Gastroesophageal sphincter (tissue), 4 donors: ENCODE measurements at regions not wholly inside any gene's neighbourhood (a gene's known extent, or its start where the extent isn't known, plus 50 kb on each side); places are given as distances from the start of the nearest gene placed in this dataset.
"Not testable (repeated sequence)": the region's sequence is repeated elsewhere in the genome, so short reads cannot be mapped to it uniquely, and the experiment has no call there.

Experiments used
- ATAC-seq: fragments of 150-250 bp; one replicate; pipeline ENCODE4 v1.9.1; 2016; ENCODE audit warnings: mild to moderate bottlenecking, moderate library complexity
- H3K27ac ChIP-seq, 4 donors: fragments of 200-600 bp; sonication (generic) in 3 of 4; 1 replicate in 3 of 4; 2 replicates in 1 of 4; pipeline ENCODE4 v1.5.1; 2016 to 2019
- H3K27me3 ChIP-seq: fragments of 200-600 bp; sonication (generic); one replicate; pipeline ENCODE4 v1.5.1; 2019
- H3K36me3 ChIP-seq, 2 donors: fragments of 200-600 bp; sonication (generic); one replicate each; pipeline ENCODE4 v1.5.1; 2019; ENCODE audit warnings: control low read depth in 1 of 2
- H3K4me1 ChIP-seq, 3 donors: fragments of 200-600 bp; sonication (generic); 1 replicate in 2 of 3; 2 replicates in 1 of 3; pipeline ENCODE4 v1.5.1; 2016 to 2019; ENCODE audit warnings: control low read depth in 2 of 3
- H3K4me3 ChIP-seq, 2 donors: fragments of 200-600 bp; sonication (generic); one replicate each; pipeline ENCODE4 v1.5.1; 2019; ENCODE audit warnings: mild to moderate bottlenecking in 1 of 2, moderate library complexity in 1 of 2
- H3K9me3 ChIP-seq, 3 donors: fragments of 200-600 bp; sonication (generic); one replicate each; pipeline ENCODE4 v1.5.1; 2017 to 2019; ENCODE audit warnings: control low read depth in 2 of 3
- EP300 ChIP-seq: sonication (generic); formaldehyde crosslinking; IDR thresholded peaks from one replicate; pipeline ENCODE4 v1.6.1; 2017; ENCODE audit warnings: antibody characterized with exemption, mild to moderate bottlenecking
- POLR2A ChIP-seq, 2 donors: fragments of 450-650 bp; IDR thresholded peaks; one replicate each; pipeline ENCODE4 v1.6.1; 2017; ENCODE audit warnings: antibody characterized with exemption in 2 of 2, mild to moderate bottlenecking in 2 of 2, moderate library complexity in 1 of 2
- POLR2AphosphoS5 ChIP-seq: sonication (generic); formaldehyde crosslinking; IDR thresholded peaks from one replicate; pipeline ENCODE4 v1.6.1; 2017; ENCODE audit warnings: antibody characterized with exemption
- WGBS, 2 donors: methylation state at CpG; one replicate each; pipeline ENCODE4 v1.1.5; 2018; ENCODE audit warnings: low coverage in 1 of 2; 5-methylcytosine and 5-hydroxymethylcytosine counted together
- TF ChIP-seq, protein P1 (sequence below), 4 experiments: fragments of 200-600 bp in 2 of 4; fragments of 450-650 bp in 2 of 4; sonication (generic) in 1 of 4; IDR thresholded peaks; one replicate each; pipeline ENCODE4 v1.5.1; 2017 to 2019; ENCODE audit warnings: antibody characterized with exemption in 4 of 4, mild to moderate bottlenecking in 2 of 4, moderate library complexity in 2 of 4

DNA sequence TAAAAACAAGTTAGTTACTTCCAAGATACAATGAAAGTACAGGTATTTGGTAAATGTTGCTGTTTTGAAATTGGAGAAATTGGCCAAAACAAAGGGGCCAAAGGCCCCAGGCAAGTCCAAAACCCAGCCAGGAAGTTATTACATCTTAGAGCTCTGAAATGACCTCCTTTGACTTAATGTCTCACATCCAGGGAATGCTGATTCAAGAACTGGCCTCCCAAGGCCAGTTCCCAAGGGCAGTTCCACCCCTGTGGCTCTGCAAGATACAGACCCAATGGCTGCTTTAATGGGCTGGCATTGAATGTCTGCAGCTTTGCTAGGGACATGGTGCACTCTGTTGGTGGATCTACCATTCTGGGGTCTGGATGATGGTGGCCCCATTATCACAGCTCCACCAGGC, 217.3 kb upstream of the FKBP1C start:
- Histone ChIP-seq H3K4me3 (no peak overlapping the region), H3K27me3 (no peaks in the 10 kb centered on the region), H3K36me3 (no peaks in the 10 kb centered on the region), H3K9me3 (no peaks in the 10 kb centered on the region), H3K4me1 (no peaks in the 10 kb centered on the region), H3K27ac (no peak overlapping the region)
- TF ChIP-seq EP300 = no peak
- TF ChIP-seq POLR2AphosphoS5 = no peak
- no peak for TF ChIP-seq POLR2A (IDR thresholded peaks at IDR 0.05)
- TF ChIP-seq, protein P1, sequence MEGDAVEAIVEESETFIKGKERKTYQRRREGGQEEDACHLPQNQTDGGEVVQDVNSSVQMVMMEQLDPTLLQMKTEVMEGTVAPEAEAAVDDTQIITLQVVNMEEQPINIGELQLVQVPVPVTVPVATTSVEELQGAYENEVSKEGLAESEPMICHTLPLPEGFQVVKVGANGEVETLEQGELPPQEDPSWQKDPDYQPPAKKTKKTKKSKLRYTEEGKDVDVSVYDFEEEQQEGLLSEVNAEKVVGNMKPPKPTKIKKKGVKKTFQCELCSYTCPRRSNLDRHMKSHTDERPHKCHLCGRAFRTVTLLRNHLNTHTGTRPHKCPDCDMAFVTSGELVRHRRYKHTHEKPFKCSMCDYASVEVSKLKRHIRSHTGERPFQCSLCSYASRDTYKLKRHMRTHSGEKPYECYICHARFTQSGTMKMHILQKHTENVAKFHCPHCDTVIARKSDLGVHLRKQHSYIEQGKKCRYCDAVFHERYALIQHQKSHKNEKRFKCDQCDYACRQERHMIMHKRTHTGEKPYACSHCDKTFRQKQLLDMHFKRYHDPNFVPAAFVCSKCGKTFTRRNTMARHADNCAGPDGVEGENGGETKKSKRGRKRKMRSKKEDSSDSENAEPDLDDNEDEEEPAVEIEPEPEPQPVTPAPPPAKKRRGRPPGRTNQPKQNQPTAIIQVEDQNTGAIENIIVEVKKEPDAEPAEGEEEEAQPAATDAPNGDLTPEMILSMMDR (IDR thresholded peaks at IDR 0.05) = no peak
- no peak for ATAC-seq

DNA sequence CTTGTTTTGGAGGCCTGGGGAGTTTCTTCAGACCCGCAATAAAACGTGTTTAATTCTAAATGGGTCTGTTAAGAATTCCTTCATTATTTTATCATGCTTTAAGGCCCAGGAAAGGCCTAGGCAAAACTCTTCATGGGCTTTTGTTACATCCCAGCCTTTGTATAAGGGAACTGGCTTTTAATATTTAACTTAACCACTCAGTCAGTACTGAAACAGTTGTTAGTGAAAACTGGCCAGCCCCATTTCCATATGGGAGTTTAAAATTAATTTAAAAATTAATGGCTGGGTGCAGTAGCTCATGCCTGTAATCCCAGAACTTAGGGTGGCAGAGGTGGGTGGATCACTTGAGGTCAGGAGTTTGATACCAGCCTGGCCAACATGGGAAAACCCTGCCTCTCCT, 213.2 kb upstream of the FKBP1C start:
- Histone ChIP-seq H3K36me3 (no peaks in the 10 kb centered on the region), H3K9me3 (no peaks in the 10 kb centered on the region), H3K27ac (no peak overlapping the region), H3K4me1 (no peaks in the 10 kb centered on the region), H3K4me3 (no peak overlapping the region), H3K27me3 (no peaks in the 10 kb centered on the region)
- 67 to 100% methylated on average over 1 to 2 of the region's 2 CpGs for WGBS, 2 donors
- ATAC-seq = no peak
- TF ChIP-seq, protein P1 (IDR thresholded peaks at IDR 0.05) = no peak
- TF ChIP-seq EP300 (no peak), POLR2AphosphoS5 (no peak), POLR2A (IDR thresholded peaks at IDR 0.05) (no peak)

DNA sequence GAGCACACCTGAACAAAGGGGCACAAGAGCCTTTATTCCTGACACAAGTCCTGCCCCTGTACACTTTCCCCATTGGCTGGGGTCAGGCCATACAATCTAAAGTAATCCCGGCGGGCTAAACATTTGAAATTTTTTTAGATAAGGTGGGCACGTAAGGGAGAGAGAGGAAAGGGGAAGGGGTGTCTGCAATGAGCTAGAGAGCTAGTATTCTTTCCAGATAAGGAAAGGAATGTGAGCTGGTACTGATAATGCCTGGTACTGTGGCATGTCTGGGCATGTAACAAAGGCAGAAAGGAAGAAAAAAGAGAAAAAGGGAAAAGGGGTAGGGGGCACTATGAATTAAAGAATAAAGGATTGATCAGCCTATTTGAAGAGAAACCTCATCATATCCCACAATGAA, 212.0 kb upstream of the FKBP1C start:
- not testable (repeated sequence) for H3K4me3 ChIP-seq, H3K36me3 ChIP-seq, ATAC-seq, H3K27ac ChIP-seq, H3K9me3 ChIP-seq, H3K4me1 ChIP-seq, H3K27me3 ChIP-seq
- 19 to 29% methylated on average over 1 to 3 of the region's 3 CpGs for WGBS, 2 donors

DNA sequence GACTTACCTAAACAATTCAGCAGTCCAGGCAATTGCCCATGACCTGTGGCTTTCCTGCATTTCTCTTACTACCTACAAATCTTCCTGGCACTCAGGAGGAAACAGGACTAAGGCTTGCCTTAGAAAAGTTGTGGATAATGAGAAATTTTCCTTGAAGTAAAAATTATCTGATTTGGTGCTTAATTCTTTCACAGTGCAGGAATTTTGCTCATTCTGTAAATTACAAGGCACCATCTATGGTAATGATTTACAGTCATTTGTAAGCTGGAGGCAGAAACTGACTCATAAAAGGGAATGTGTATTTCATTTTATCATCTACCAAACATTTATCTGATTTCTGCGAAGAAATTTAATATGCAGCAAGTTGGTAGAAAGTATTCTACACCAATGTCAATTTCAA, 211.5 kb upstream of the FKBP1C start:
- TF ChIP-seq, protein P1 (IDR thresholded peaks at IDR 0.05) = no peak
- no peak for TF ChIP-seq POLR2A (IDR thresholded peaks at IDR 0.05)
- TF ChIP-seq EP300 = no peak
- no peak for TF ChIP-seq POLR2AphosphoS5
- Histone ChIP-seq H3K4me3 (no peak overlapping the region), H3K4me1 (no peaks in the 10 kb centered on the region), H3K9me3 (no peaks in the 10 kb centered on the region), H3K36me3 (no peaks in the 10 kb centered on the region), H3K27me3 (no peaks in the 10 kb centered on the region), H3K27ac (no peak overlapping the region)
- 50 to 58% methylated on average over 1 of the region's 1 CpG for WGBS, 2 donors
- ATAC-seq = no peak

DNA sequence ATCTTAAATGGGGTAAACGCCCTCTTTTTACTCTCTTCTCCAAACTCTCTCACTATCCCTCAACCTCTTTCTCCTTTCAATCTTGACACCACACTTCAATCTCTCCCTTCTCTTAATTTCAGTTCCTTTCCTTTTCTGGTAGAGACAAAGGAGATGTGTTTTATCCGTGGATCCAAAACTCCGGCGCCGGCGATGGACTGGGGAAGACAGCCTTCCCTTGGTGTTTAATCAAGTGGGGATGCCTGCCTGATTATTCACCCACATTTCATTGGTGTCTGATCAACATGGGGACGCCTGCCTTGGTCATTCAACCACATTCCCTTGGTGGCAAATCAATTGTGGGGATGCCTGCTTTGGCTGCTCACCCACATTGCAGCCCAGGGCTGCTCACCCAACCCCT, 205.3 kb upstream of the FKBP1C start:
- H3K4me3 ChIP-seq, H3K9me3 ChIP-seq, ATAC-seq, H3K27me3 ChIP-seq, H3K36me3 ChIP-seq, H3K27ac ChIP-seq, H3K4me1 ChIP-seq: not testable (repeated sequence)
- WGBS, 2 donors = 80 to 88% methylated on average over 5 to 7 of the region's 7 CpGs

DNA sequence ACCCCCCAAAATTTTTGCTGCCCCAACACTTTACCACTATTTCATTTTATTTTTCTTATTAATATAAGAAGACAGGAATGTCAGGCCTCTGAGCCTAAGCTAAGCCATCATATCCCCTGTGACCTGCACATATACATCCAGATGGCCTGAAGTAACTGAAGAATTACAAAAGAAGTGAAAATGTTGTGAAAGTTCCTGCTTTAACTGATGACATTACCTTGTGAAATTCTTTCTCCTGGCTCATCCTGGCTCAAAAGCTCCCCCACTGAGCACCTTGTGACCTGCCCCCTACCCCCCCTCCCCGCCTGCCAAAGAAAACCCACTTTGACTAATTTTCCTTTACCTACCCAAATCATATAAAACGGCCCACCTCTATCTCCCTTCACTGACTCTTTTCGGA, 200.3 kb upstream of the FKBP1C start:
- not testable (repeated sequence) for H3K27ac ChIP-seq, H3K4me1 ChIP-seq, H3K36me3 ChIP-seq, H3K9me3 ChIP-seq, ATAC-seq, H3K27me3 ChIP-seq, H3K4me3 ChIP-seq
- WGBS, 2 donors = 38 to 40% methylated on average over 1 to 3 of the region's 3 CpGs

DNA sequence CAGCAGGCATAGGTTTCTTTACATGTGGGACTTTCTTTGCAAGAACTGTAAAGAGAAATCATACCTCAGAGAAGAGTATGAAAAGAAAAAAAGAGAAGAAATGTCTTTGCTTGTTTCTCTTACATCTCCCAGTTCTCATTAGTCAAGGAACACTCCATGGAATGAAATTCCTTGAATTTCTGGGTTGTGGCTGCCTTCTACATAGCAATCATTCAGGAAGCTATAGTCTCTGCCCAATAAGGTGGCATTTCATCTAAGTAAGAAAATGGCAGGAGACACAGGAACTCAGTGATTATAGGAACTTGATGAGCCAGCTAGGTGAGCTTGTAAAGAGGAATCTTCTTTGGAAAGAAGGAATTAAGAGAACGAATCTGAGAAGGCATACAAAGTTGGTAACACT, 197.0 kb upstream of the FKBP1C start:
- 36 to 50% methylated on average over 1 of the region's 1 CpG for WGBS, 2 donors
- no peak overlapping the region for H3K27ac ChIP-seq
- H3K9me3 ChIP-seq = no peaks in the 10 kb centered on the region
- H3K4me3 ChIP-seq = no peak overlapping the region
- H3K36me3 ChIP-seq = no peaks in the 10 kb centered on the region
- H3K4me1 ChIP-seq = no peaks in the 10 kb centered on the region
- no peaks in the 10 kb centered on the region for H3K27me3 ChIP-seq
- TF ChIP-seq, protein P1 (IDR thresholded peaks at IDR 0.05) = no peak
- TF ChIP-seq POLR2A (IDR thresholded peaks at IDR 0.05) = no peak
- no peak for TF ChIP-seq POLR2AphosphoS5
- no peak for TF ChIP-seq EP300
- no peak for ATAC-seq
